ENCODE measurements at regions not wholly inside any gene's neighbourhood (a gene's known extent, or its start where the extent isn't known, plus 50 kb on each side); places are given as distances from the start of the nearest gene placed in this dataset.

DNA sequence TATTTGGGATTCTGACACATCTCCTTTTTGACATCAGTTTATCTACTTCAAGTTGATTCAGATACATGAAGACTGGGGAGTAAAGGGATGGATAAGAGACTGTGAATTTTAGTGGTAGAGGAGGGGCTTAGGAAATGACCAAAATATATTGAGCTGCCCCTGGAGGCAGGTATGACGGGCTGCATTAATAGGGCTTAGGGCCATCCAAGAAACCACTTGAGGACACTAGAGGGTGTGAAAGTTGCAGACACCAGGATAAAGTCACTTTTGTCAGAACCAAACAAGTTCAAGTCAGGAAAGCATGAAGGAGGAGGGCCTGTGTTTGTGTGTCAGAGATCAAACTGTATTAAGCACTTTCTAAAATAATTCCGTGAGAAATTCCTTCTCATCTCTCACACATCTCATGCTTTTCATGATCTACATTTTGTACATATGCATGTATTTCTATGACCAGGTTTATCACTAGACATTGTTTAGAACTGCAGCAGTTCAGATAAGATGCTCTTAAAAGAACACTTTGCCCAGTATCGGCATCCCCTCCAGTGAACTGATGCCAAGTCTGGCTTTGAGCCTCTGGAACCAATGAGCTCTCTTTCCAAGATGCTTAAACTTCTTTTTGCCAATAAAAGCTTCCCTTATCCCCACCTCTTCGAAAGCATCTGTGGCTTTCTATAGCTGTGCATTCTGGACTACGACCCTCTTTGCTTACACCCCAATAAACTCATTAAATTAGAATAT lies 136.9 kb downstream of the SLC38A1 start:
- DNase-seq: no peak

DNA sequence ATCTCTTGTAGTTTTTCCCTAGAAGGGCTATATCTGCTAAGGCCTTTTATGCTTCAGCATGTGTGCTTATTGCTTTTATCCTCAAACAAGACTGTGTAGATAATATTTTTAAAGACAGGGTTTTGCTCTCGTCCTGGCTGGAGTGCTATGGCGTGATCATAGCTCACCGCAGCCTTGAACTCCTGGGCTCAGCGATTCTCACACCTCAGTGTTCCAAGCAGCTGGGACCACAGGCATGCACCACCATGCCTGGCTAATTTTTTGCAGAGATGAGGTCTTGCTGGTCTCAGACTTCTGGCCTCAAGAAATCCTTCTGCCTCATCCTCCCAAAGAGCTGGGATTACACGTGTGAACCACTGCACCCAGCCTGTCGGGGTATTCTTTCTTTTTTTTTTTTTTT lies 137.3 kb upstream of the SCAF11 start:
- DNase-seq: no peak

- no peak for DNase-seq
These were observed 135.8 kb upstream of the SCAF11 start for GRCh38 chr12:46126050-46126727.

DNA sequence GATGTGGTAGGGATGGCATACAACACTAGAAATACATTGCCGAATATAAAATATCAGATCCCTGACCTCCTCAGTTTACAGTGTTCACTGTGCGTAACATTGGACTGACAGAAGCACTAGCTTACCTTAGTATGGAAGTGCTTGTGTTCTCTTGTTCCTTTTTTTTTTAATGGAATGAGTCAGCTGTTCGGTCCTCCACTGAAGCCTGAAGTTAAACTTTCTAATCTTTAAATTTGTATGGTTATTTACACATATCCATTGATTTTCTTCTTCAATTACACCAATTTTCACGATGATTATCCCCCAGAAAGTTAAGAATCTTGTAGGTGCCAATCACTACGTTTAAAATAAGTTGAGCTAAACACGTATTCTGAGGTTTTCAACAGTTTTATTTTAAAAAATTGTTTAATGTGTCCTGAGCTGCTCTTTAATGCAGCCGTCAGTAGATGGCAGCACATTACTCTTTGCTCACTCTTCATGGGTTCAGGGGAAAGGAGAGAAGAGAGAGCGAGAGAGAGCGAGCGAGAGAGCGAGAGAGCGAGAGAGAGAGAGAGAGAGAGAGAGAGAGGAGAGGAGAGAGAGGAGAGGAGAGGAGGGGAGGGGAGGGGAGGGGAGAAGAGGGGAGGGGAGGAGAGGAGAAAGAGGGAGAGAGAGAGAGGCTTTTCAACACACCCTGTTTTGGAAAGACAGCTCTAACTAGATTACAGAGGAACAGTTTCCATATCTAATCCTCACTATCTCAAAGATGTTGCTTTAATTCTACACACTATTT lies 134.7 kb upstream of the SCAF11 start:
- DNase-seq: peak; percentile 36

- DNase-seq: no peak
These were observed 133.9 kb upstream of the SCAF11 start for GRCh38 chr12:46124132-46124847.

DNA sequence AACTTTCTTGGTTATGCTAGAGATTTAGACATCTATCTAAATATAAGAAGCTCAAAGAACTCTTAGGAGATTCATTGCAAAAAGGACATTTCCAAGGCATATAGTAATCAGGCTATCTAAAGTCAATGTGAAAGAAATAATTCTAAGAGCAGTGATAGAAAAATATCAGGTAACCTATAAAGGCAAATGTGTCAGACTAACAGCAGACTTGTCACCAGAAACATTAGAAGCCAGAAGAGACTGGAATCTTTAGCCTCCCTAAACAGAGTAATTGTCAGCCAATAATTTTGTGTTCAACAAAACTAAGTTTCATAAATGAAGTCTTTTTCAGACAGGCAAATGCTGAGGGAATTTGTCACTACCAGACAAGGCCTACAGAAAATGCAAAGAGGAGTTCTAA lies 122.0 kb upstream of the SCAF11 start:
- DNase-seq: no peak

- no peak for DNase-seq
These were observed 121.3 kb upstream of the SCAF11 start for GRCh38 chr12:46111715-46112114.

DNA sequence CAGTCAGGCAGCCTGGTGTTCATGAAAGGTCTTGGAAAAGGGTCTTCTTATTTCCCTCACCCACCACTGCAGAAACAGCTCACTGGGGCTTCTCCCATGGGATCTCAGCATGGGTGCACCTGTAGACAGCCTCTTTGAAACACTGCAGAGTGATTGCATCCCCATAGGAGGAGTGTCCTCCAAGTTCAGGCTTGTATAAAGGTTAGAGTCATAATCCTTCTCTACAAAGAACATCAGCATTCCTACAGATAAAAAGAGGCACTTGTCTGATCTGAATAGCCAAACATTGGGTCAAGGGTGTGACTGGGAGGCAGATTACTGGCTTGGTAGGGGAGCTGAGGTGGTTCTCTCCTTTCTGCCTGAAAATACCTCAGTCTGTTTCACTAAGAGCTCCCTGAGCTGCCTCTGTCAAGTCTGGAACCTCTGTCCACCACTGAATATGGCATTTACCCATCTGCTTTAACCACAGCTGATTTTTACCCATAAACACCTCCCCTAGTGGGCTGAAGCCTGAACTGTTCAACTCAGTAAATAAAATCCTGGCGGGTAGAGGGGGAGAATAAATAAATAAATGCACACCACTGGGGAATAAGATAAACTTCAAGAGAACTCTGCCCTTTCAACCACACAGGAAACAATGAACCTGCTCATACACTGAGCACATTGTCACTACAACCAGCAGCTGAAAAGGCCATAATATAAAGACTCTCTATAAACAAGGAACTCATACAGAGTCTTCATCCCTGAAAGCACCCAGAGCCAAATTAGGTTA lies 120.7 kb upstream of the SCAF11 start:
- DNase-seq: no peak

- DNase-seq: no peak
These were observed 119.8 kb upstream of the SCAF11 start for GRCh38 chr12:46110223-46110611.

DNA sequence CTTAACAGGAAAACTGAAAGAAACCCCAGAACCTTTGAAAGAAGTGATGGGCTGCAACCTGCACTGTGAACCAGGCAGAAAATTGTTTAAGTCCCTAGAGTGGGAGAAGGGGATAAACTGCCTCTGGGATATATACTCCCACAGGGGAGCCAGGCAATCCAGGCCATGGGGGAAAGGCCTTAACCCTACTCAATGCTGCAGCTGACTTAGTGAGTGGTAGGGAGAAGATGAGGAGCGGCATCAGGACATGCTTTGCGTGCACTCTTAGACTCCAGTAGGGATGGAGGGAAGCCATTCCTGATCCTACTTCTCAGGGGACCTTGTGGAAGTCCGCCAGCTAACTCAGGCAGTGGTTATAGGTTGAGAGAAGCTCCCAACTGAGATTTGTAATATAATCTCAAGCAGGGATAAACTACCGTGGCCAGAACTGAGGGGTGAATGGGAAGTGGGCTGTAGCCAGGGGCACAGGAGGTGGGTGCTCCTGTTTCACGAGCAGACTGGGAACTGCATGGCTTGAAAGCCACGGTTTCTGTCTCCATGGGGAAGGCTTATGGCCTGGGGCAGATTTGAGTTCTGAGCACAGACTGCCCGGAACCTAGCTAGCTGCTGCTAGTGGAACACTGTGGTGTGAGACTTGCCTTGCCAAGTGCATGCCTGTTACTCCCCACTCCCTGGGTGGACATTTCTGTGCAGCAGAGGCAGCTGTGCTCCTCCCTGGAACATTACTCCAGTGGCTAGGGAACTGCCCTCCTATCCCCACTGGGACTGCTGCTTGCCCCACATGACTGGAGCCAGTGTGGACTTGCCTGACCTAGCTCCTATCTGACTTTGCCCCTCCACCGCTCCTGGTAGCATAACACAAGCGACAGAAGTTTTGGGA lies 119.2 kb upstream of the SCAF11 start:
- no peak for DNase-seq

DNA sequence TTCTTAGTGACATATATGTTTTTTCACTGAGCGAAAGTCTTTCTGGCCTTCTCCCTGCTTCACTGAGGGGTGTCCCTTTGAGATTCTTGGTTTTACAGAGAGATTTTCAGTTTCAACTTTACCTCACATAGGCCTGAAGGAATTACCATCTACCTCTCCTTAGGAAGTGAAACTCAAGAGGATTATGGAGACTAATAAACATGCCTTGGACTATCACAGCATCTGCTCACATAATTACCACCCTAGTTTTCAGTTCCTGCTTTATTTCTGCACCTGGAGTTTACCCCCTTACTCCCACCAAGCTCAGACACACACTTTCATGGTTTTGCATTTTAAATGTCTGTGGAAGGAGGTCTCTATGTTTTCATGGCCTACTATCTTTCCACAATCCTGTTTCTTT lies 118.3 kb upstream of the SCAF11 start:
- DNase-seq: no peak

DNA sequence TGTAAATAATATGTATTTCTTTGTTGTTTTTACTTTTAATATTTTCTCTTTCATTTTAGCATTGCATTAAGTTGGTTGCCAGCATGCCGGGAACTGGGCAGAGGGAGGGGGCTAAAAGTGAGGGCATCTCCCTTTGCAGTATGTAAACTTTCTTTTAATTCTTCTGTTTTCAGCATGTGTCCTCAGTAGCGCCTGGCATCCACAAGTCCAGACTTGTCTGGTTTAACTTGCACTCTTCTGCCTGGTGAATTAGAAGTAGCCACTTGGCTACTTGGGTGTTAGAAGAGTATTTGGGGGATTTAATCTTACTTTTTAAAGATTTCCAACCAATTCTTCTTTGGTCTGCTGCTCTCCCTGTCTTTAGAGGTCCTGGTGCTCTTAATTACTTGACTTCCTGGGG lies 117.2 kb upstream of the SCAF11 start:
- DNase-seq: no peak

DNA sequence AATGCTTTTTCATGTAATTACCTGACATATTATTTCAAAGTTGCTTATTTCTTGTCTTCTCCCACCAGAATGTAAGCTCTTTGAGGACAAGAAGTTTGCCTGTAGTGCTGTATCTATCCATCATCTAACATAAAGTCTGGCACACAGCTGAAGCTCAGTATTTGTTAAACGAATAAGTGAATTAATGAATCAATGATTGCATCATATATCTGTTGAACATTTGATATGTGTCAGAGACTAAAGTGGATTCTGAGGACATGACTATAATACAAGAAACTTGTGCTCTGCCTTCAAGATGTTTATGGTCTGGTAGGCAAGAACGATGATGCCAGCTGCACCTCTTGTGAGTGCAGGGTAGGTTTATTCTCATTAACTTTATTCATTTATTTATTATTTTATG lies 115.4 kb upstream of the SCAF11 start:
- DNase-seq: no peak

GRCh38 chr12:46103559-46104383 lies 113.4 kb upstream of the SCAF11 start:
- no peak for DNase-seq

GRCh38 chr12:46101485-46101869 lies 111.1 kb upstream of the SCAF11 start:
- DNase-seq: no peak

DNA sequence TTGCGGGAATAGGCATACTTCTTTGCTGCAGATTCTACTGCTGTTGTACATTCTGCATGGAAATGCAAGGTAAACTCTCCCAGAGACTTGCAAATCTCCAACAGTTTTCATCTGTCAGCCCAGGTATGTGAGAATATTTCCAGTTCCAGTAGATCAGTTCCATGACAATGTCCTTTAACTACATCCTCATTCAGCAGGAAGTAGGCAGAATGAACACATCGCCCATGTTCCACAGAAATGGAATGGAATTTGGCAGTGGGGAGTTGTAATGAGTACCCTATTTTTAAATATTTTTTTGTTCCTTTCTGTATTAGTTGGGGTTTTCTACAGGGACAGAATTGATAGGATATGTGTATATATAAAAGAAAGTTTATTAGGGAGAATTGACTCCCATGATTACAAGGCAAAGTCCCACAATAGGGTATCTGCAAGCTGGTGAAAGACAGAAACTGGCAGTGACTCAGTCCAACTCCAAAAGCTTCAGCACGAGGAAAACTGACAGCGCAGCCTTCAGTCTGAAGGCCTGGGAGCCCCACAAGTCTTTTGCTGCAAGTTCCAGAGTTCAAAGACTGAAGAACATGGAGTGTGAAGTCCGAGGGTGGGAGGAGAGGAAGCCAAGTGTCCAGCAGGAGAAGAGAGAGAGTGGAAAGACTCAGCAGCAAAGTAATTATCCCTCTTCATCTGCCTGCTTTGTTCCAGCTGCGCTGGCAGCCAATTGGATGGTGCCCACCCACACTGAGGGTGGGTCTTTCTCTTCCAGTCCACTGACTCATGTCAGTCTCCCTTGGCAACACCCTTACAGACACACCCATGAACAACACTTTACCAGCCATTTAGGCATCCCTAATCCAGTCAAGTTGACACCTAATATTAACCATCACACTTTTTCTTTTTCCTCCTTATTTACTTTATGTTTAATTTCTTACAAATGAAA lies 110.4 kb upstream of the SCAF11 start:
- no peak for DNase-seq

GRCh38 chr12:46089414-46090162 lies 99.2 kb upstream of the SCAF11 start:
- DNase-seq: no peak

- DNase-seq: no peak
These were observed 97.6 kb upstream of the SCAF11 start for GRCh38 chr12:46087916-46088439.
